ENCODE measurements at regions not wholly inside any gene's neighbourhood (a gene's known extent, or its start where the extent isn't known, plus 50 kb on each side); places are given as distances from the start of the nearest gene placed in this dataset.

- Mint-ChIP-seq H3K27ac (no peak overlapping the region), H3K36me3 (ENCODE audit: low read depth) (no peaks in the 10 kb centered on the region), H3K27me3 (peaks cover 8% of the 10 kb centered on the region), H3K4me1 (peaks cover 36% of the 10 kb centered on the region), H3K9me3 (no peaks in the 10 kb centered on the region), H3K4me3 (peak overlapping the region; percentile 77)
- ChIA-PET CTCF (no interaction called here), POLR2A (interaction anchor here (1.0 to 1.5 kb wide), 4 partner anchors 38 to 72 kb away, joined by 3 to 7 read pairs (median 3); partner anchors contain the start of gene SSR3)
- no peak for DNase-seq
These were observed 51.0 kb upstream of the SSR3 start for GRCh38 chr3:156605686-156606605.

GRCh38 chr3:156604642-156605144 lies 49.8 kb upstream of the SSR3 start:
- ChIA-PET CTCF (no interaction called here), POLR2A (interaction anchor here (1.0 kb wide), 1 partner anchor 73 kb away, joined by 3 read pairs; no protein-coding TSS in a partner anchor)
- H3K27me3 Mint-ChIP-seq = peaks cover 5% of the 10 kb centered on the region
- H3K9me3 Mint-ChIP-seq = no peaks in the 10 kb centered on the region
- no peak for DNase-seq
- peaks cover 31% of the 10 kb centered on the region for H3K4me1 Mint-ChIP-seq
- no peak overlapping the region for H3K27ac Mint-ChIP-seq
- H3K4me3 Mint-ChIP-seq = no peak overlapping the region
- no peaks in the 10 kb centered on the region for H3K36me3 Mint-ChIP-seq (ENCODE audit: low read depth)
